Parathyroid adenoma (tissue), 2 donors: ENCODE measurements at regions not wholly inside any gene's neighbourhood (a gene's known extent, or its start where the extent isn't known, plus 50 kb on each side); places are given as distances from the start of the nearest gene placed in this dataset.

Experiments
- H2AFZ ChIP-seq: fragments of 300-600 bp; sonication (generic); one replicate; pipeline ENCODE4 v1.7.0; 2017; ENCODE audit warnings: antibody characterized with exemption, mild to moderate bottlenecking
- H3K27ac ChIP-seq: fragments of 300-600 bp; sonication (generic); one replicate; pipeline ENCODE4 v1.7.0; 2017
- H3K27me3 ChIP-seq: fragments of 300-600 bp; sonication (generic); one replicate; pipeline ENCODE4 v1.7.0; 2017; ENCODE audit warnings: low read length; ENCODE audit not compliant: control insufficient read depth, insufficient read depth
- H3K36me3 ChIP-seq: fragments of 300-600 bp; sonication (generic); one replicate; pipeline ENCODE4 v1.7.0; 2017; ENCODE audit warnings: low read length; ENCODE audit not compliant: control insufficient read depth, insufficient read depth
- H3K4me1 ChIP-seq: fragments of 300-600 bp; sonication (generic); one replicate; pipeline ENCODE4 v1.7.0; 2017; ENCODE audit warnings: control low read depth
- H3K4me2 ChIP-seq: fragments of 300-600 bp; sonication (generic); one replicate; pipeline ENCODE4 v1.7.0; 2017; ENCODE audit warnings: low read length
- H3K4me3 ChIP-seq: fragments of 300-600 bp; sonication (generic); one replicate; pipeline ENCODE4 v1.7.0; 2017; ENCODE audit warnings: low read depth, low read length
- H3K79me2 ChIP-seq: fragments of 300-600 bp; sonication (generic); one replicate; pipeline ENCODE4 v1.7.0; 2017; ENCODE audit warnings: control low read depth
- H3K9ac ChIP-seq: fragments of 300-600 bp; sonication (generic); one replicate; pipeline ENCODE4 v1.7.0; 2017; ENCODE audit warnings: mild to moderate bottlenecking
- H3K9me3 ChIP-seq: fragments of 300-600 bp; sonication (generic); one replicate; pipeline ENCODE4 v1.7.0; 2017; ENCODE audit warnings: low read length; ENCODE audit not compliant: control insufficient read depth
- CTCF ChIP-seq: fragments of 300-600 bp; sonication (generic); IDR thresholded peaks from one replicate; pipeline ENCODE4 v1.7.0; 2017; ENCODE audit warnings: antibody characterized with exemption, mild to moderate bottlenecking
- donor health status: primary hyperparathyroidism.

GRCh38 chr2:177124371-177124770, 88.2 kb upstream of the HNRNPA3 start:
- H3K27me3 ChIP-seq: no peaks in the 10 kb centered on the region
- no peak for TF ChIP-seq CTCF
- H3K4me3 ChIP-seq: no peak overlapping the region
- H3K9ac ChIP-seq: no peak overlapping the region
- H3K4me1 ChIP-seq: no peaks in the 10 kb centered on the region
- no peaks in the 10 kb centered on the region for H3K36me3 ChIP-seq
- H3K9me3 ChIP-seq: no peaks in the 10 kb centered on the region
- H3K4me2 ChIP-seq: no peak overlapping the region
- no peak overlapping the region for H3K27ac ChIP-seq
- no peak overlapping the region for H2AFZ ChIP-seq
- H3K79me2 ChIP-seq: no peaks in the 10 kb centered on the region

GRCh38 chr2:177127821-177128220, 84.8 kb upstream of the HNRNPA3 start:
- H3K9me3 ChIP-seq: no peaks in the 10 kb centered on the region
- no peaks in the 10 kb centered on the region for H3K36me3 ChIP-seq
- H3K4me3 ChIP-seq: no peak overlapping the region
- no peak overlapping the region for H3K9ac ChIP-seq
- no peak overlapping the region for H3K27ac ChIP-seq
- H3K4me1 ChIP-seq: no peaks in the 10 kb centered on the region
- TF ChIP-seq CTCF: no peak
- no peaks in the 10 kb centered on the region for H3K79me2 ChIP-seq
- no peaks in the 10 kb centered on the region for H3K27me3 ChIP-seq
- no peak overlapping the region for H3K4me2 ChIP-seq
- no peak overlapping the region for H2AFZ ChIP-seq

- Histone ChIP-seq H3K4me3 (no peak overlapping the region), H3K4me2 (no peak overlapping the region), H3K27ac (no peak overlapping the region), H3K4me1 (no peaks in the 10 kb centered on the region), H3K27me3 (no peaks in the 10 kb centered on the region), H3K9ac (no peak overlapping the region), H3K36me3 (no peaks in the 10 kb centered on the region), H3K9me3 (no peaks in the 10 kb centered on the region), H2AFZ (no peak overlapping the region), H3K79me2 (no peaks in the 10 kb centered on the region)
- TF ChIP-seq CTCF: no peak
These were observed 83.0 kb upstream of the HNRNPA3 start for GRCh38 chr2:177129610-177130009.

GRCh38 chr2:177131858-177132257, 80.7 kb upstream of the HNRNPA3 start:
- Histone ChIP-seq H3K79me2 (no peaks in the 10 kb centered on the region), H3K36me3 (no peaks in the 10 kb centered on the region), H3K4me2 (no peak overlapping the region), H3K4me3 (no peak overlapping the region), H3K4me1 (no peaks in the 10 kb centered on the region), H3K27ac (no peak overlapping the region), H3K27me3 (no peaks in the 10 kb centered on the region), H3K9ac (no peak overlapping the region), H2AFZ (no peak overlapping the region), H3K9me3 (no peaks in the 10 kb centered on the region)
- no peak for TF ChIP-seq CTCF

GRCh38 chr2:177138823-177139222, 73.8 kb upstream of the HNRNPA3 start:
- no peak for TF ChIP-seq CTCF
- H3K36me3 ChIP-seq: no peaks in the 10 kb centered on the region
- H3K79me2 ChIP-seq: no peaks in the 10 kb centered on the region
- H3K9me3 ChIP-seq: no peaks in the 10 kb centered on the region
- H3K27me3 ChIP-seq: no peaks in the 10 kb centered on the region
- H2AFZ ChIP-seq: no peak overlapping the region
- H3K4me2 ChIP-seq: no peak overlapping the region
- H3K4me1 ChIP-seq: no peaks in the 10 kb centered on the region
- no peak overlapping the region for H3K4me3 ChIP-seq
- no peak overlapping the region for H3K27ac ChIP-seq
- H3K9ac ChIP-seq: no peak overlapping the region
